Smooth muscle cell (in vitro differentiated cells): ENCODE measurements at regions not wholly inside any gene's neighbourhood (a gene's known extent, or its start where the extent isn't known, plus 50 kb on each side); places are given as distances from the start of the nearest gene placed in this dataset.
"Not testable (repeated sequence)": the region's sequence is repeated elsewhere in the genome, so short reads cannot be mapped to it uniquely, and the experiment has no call there.

ENCODE experiments used
- DNase-seq: peaks from one replicate; lab custom pipeline; 2025; ENCODE audit not compliant: unreplicated experiment; lab: John Stamatoyannopoulos, UW
- H2AFZ ChIP-seq: fragments of 200-600 bp; sonication (generic); 2 replicates; pipeline ENCODE4 v1.6.0; 2016; ENCODE audit warnings: antibody characterized with exemption, low read depth, mild to moderate bottlenecking
- H3F3A ChIP-seq: fragments of 200-600 bp; sonication (generic); 2 replicates; pipeline ENCODE4 v1.6.0; 2017; ENCODE audit warnings: antibody characterized with exemption, low read depth
- H3K27ac ChIP-seq: fragments of 200-600 bp; sonication (generic); 2 replicates; pipeline ENCODE4 v1.5.1; 2016; ENCODE audit warnings: low read depth, mild to moderate bottlenecking
- H3K27me3 ChIP-seq: fragments of 200-600 bp; sonication (generic); 2 replicates; pipeline ENCODE4 v1.6.1; 2016; ENCODE audit warnings: low read depth, mild to moderate bottlenecking
- H3K36me3 ChIP-seq: fragments of 200-600 bp; sonication (generic); 2 replicates; pipeline ENCODE4 v1.5.1; 2016; ENCODE audit warnings: low read depth
- H3K4me1 ChIP-seq: fragments of 200-600 bp; sonication (generic); 2 replicates; pipeline ENCODE4 v1.5.1; 2016; ENCODE audit warnings: low read depth
- H3K4me2 ChIP-seq: fragments of 200-600 bp; sonication (generic); 2 replicates; pipeline ENCODE4 v1.6.0; 2016; ENCODE audit warnings: mild to moderate bottlenecking
- H3K4me3 ChIP-seq: fragments of 200-600 bp; sonication (generic); 2 replicates; pipeline ENCODE4 v1.5.1; 2016; ENCODE audit warnings: mild to moderate bottlenecking
- H3K79me2 ChIP-seq: fragments of 200-600 bp; sonication (generic); 2 replicates; pipeline ENCODE4 v1.6.0; 2016; ENCODE audit warnings: low read depth, mild to moderate bottlenecking
- H3K9ac ChIP-seq: fragments of 200-600 bp; sonication (generic); 2 replicates; pipeline ENCODE4 v1.6.0; 2016; ENCODE audit warnings: low read depth
- H3K9me3 ChIP-seq: fragments of 200-600 bp; sonication (generic); replicated peaks from 2 replicates; pipeline ENCODE4 v1.5.1; 2016; ENCODE audit warnings: low read depth
- H4K20me1 ChIP-seq: fragments of 200-600 bp; sonication (generic); 2 replicates; pipeline ENCODE4 v1.6.0; 2016; ENCODE audit warnings: low read depth
- CTCF ChIP-seq: fragments of 200-600 bp; sonication (generic); IDR thresholded peaks from 2 replicates; pipeline ENCODE4 v1.5.1; 2017; ENCODE audit warnings: borderline replicate concordance, mild to moderate bottlenecking, antibody characterized with exemption; ENCODE audit not compliant: insufficient read depth, poor library complexity, severe bottlenecking
- WGBS: methylation state at CpG from one replicate; pipeline ENCODE4 v1.1.7; 2016; ENCODE audit warnings: low lambda C conversion rate; 5-methylcytosine and 5-hydroxymethylcytosine counted together

GRCh38 chr20:23293689-23294088, 56.9 kb upstream of the NXT1 start:
- WGBS = 92% methylated on average over 6 of the region's 6 CpGs

GRCh38 chr20:23292311-23292710, 58.3 kb upstream of the NXT1 start:
- DNase-seq, H3K4me3 ChIP-seq, H3F3A ChIP-seq, H3K9ac ChIP-seq, H3K36me3 ChIP-seq, H4K20me1 ChIP-seq, H3K27ac ChIP-seq, H3K4me2 ChIP-seq, H3K9me3 ChIP-seq, H2AFZ ChIP-seq, H3K27me3 ChIP-seq, H3K79me2 ChIP-seq: not testable (repeated sequence)
- 89% methylated on average over 5 of the region's 5 CpGs for WGBS
- H3K4me1 ChIP-seq = peaks cover 14% of the 10 kb centered on the region

More at GRCh38 chr20:23293689-23294088, 56.9 kb upstream of the NXT1 start:
- Histone ChIP-seq H3K9me3 (no peaks in the 10 kb centered on the region), H3F3A (peaks cover 3% of the 10 kb centered on the region), H3K4me1 (peaks cover 21% of the 10 kb centered on the region), H3K27me3 (no peaks in the 10 kb centered on the region), H3K27ac (no peak overlapping the region), H3K4me2 (no peak overlapping the region), H2AFZ (no peak overlapping the region), H3K36me3 (no peaks in the 10 kb centered on the region), H4K20me1 (no peaks in the 10 kb centered on the region), H3K9ac (no peak overlapping the region), H3K4me3 (no peak overlapping the region), H3K79me2 (no peaks in the 10 kb centered on the region)
- no peak for DNase-seq
- no peak for TF ChIP-seq CTCF

- peaks cover 8% of the 10 kb centered on the region for H3K4me1 ChIP-seq
- H3K27ac ChIP-seq = no peak overlapping the region
- WGBS = 89% methylated on average over 14 of the region's 14 CpGs
- H3K4me2 ChIP-seq = no peak overlapping the region
- no peaks in the 10 kb centered on the region for H4K20me1 ChIP-seq
- H3K79me2 ChIP-seq = no peaks in the 10 kb centered on the region
- H3K9ac ChIP-seq = no peak overlapping the region
- no peaks in the 10 kb centered on the region for H3K9me3 ChIP-seq
- no peaks in the 10 kb centered on the region for H3K36me3 ChIP-seq
- no peak overlapping the region for H3K4me3 ChIP-seq
- no peak for TF ChIP-seq CTCF
- no peaks in the 10 kb centered on the region for H3F3A ChIP-seq
- no peak overlapping the region for H2AFZ ChIP-seq
- no peak for DNase-seq
- H3K27me3 ChIP-seq = no peaks in the 10 kb centered on the region
Observed at GRCh38 chr20:23291575-23292240, 58.9 kb upstream of the NXT1 start.

GRCh38 chr20:23290761-23291574, 59.6 kb upstream of the NXT1 start:
- no peaks in the 10 kb centered on the region for H3K36me3 ChIP-seq
- H3K79me2 ChIP-seq = no peaks in the 10 kb centered on the region
- no peak for DNase-seq
- H4K20me1 ChIP-seq = no peaks in the 10 kb centered on the region
- H3K9me3 ChIP-seq = no peaks in the 10 kb centered on the region
- no peaks in the 10 kb centered on the region for H3K27me3 ChIP-seq
- H3K4me3 ChIP-seq = no peak overlapping the region
- no peak overlapping the region for H3K9ac ChIP-seq
- no peak for TF ChIP-seq CTCF
- no peak overlapping the region for H3K4me2 ChIP-seq
- H3F3A ChIP-seq = no peaks in the 10 kb centered on the region
- no peak overlapping the region for H2AFZ ChIP-seq
- H3K4me1 ChIP-seq = peaks cover under 1% of the 10 kb centered on the region
- 90% methylated on average over 11 of the region's 11 CpGs for WGBS
- H3K27ac ChIP-seq = no peak overlapping the region
